ENCODE measurements at regions not wholly inside any gene's neighbourhood (a gene's known extent, or its start where the extent isn't known, plus 50 kb on each side); places are given as distances from the start of the nearest gene placed in this dataset.
"Not testable (repeated sequence)": the region's sequence is repeated elsewhere in the genome, so short reads cannot be mapped to it uniquely, and the experiment has no call there.

- Histone ChIP-seq H3K27ac (no peak overlapping the region), H3K4me3 (no peak overlapping the region), H3K9me3 (no peaks in the 10 kb centered on the region), H3K4me1 (no peaks in the 10 kb centered on the region), H3K36me3 (no peaks in the 10 kb centered on the region), H3K27me3 (no peaks in the 10 kb centered on the region)
- no peak for TF ChIP-seq CTCF (IDR thresholded peaks at IDR 0.05)
- no peak for DNase-seq (ENCODE audit: low spot score)
Observed at GRCh38 chr10:26939962-26940354, 79.2 kb upstream of the ABI1 start.

DNA sequence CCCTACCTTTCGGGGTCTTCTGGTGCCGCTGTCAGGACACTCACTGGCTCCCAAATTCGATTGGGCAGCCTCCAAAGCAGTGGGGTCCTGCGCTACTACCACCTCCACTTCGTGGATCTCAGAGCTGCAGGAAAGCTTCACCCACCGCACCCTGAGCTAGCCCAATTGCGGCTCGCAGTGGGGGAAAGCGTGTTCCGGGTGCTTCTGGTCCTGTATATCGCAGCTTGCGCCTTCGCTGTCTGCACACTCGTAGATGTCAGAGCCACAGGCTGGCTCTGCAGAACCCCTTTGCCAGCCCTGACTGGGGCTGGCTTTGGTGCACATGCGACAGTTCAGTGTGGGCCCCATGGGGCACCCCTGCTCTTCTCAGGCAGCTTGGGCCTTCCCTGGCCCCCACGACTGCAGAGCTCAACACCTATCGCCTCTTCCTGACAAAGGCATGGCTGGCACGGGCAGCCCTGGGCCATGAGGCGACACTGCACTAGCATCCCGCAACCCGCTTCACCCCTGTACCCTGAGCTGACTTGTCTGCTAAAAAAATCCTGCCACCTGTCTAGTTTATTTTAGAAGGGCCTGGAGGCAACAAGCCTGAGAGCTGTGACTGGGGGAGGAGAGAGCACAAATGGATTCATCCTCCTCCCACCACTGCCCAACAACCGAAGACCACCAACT is 78.7 kb upstream of the ABI1 start:
- Histone ChIP-seq H3K27me3 (no peaks in the 10 kb centered on the region), H3K4me1 (no peaks in the 10 kb centered on the region), H3K4me3 (no peak overlapping the region), H3K27ac (no peak overlapping the region), H3K9me3 (no peaks in the 10 kb centered on the region), H3K36me3 (no peaks in the 10 kb centered on the region)
- no peak for DNase-seq (ENCODE audit: low spot score)
- no peak for TF ChIP-seq CTCF (IDR thresholded peaks at IDR 0.05)

DNA sequence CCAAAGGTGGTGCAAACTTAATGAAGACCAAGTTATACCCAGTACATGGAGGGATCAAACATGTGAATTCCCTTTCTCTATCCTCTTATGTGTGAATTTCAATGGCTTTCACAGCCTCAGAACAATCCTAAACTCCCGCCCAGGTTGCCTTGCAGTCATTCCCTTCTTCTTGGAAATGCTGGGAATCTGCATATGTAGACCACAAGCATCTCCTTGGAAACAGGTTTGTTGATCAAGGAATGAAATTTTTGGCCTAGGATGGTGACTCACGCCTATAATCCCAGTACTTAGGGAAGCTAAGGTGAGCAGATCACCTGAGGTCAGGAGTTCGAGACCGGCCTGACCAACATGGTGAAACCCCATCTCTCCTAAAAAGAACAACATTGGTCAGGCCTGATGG is 77.8 kb upstream of the ABI1 start:
- Histone ChIP-seq H3K9me3 (no peaks in the 10 kb centered on the region), H3K36me3 (no peaks in the 10 kb centered on the region), H3K27me3 (no peaks in the 10 kb centered on the region), H3K4me1 (no peaks in the 10 kb centered on the region), H3K4me3 (no peak overlapping the region), H3K27ac (no peak overlapping the region)
- TF ChIP-seq CTCF (IDR thresholded peaks at IDR 0.05) = no peak
- DNase-seq (ENCODE audit: low spot score) = no peak

DNA sequence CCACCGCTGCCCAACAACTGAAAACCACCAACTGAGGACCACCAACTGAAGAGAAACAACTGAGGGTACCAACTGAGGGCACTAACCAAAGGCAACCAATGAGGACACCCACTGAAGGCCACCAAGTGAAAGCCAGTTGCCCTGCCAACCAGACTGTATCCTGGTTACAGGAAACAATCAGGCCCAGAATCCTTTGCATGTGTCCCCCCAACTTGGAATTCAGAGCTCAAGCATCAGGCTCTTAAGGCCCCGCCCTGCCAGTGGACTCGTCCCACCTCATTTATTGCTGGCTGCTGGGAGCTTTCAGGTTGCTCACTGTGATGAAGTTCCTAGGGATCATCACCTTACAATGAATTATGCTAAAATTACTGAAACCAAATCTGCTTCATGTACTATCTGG is 76.6 kb upstream of the ABI1 start:
- no peak for DNase-seq (ENCODE audit: low spot score)
- no peaks in the 10 kb centered on the region for H3K4me1 ChIP-seq
- no peaks in the 10 kb centered on the region for H3K36me3 ChIP-seq
- H3K9me3 ChIP-seq = no peaks in the 10 kb centered on the region
- H3K4me3 ChIP-seq = no peak overlapping the region
- H3K27ac ChIP-seq = no peak overlapping the region
- TF ChIP-seq CTCF (IDR thresholded peaks at IDR 0.05) = no peak
- no peaks in the 10 kb centered on the region for H3K27me3 ChIP-seq

- H3K4me1 ChIP-seq = not testable (repeated sequence)
Observed at GRCh38 chr10:26934190-26934589, 73.4 kb upstream of the ABI1 start.

GRCh38 chr10:26932576-26932975 is 71.8 kb upstream of the ABI1 start:
- H3K9me3 ChIP-seq = no peaks in the 10 kb centered on the region
- H3K36me3 ChIP-seq = no peaks in the 10 kb centered on the region
- peaks cover 0 to 6% of the 10 kb centered on the region in 2 donors for H3K4me1 ChIP-seq
- H3K27ac ChIP-seq = no peak overlapping the region
- no peak for TF ChIP-seq CTCF (IDR thresholded peaks at IDR 0.05)
- H3K27me3 ChIP-seq = no peaks in the 10 kb centered on the region
- H3K4me3 ChIP-seq = no peak overlapping the region
- no peak for DNase-seq (ENCODE audit: low spot score)

More at GRCh38 chr10:26934190-26934589, 73.4 kb upstream of the ABI1 start:
- not testable (repeated sequence) for H3K27me3 ChIP-seq; H3K4me3 ChIP-seq; H3K27ac ChIP-seq; H3K9me3 ChIP-seq; H3K36me3 ChIP-seq; DNase-seq (ENCODE audit: low spot score)
